Esophagus squamous epithelium (tissue), 4 donors: ENCODE measurements at regions not wholly inside any gene's neighbourhood (a gene's known extent, or its start where the extent isn't known, plus 50 kb on each side); places are given as distances from the start of the nearest gene placed in this dataset.

Source experiments
- POLR2A ChIP-seq, 4 donors: fragments of 450-650 bp; IDR thresholded peaks; one replicate each; pipeline ENCODE4 v1.6.1; 2017; ENCODE audit warnings: antibody characterized with exemption in 4 of 4, mild to moderate bottlenecking in 4 of 4, moderate library complexity in 3 of 4
- TF ChIP-seq, protein P1 (sequence below), 6 experiments: fragments of 450-650 bp in 4 of 6; fragments of 200-600 bp in 2 of 6; sonication (generic) in 2 of 6; IDR thresholded peaks; one replicate each; pipeline ENCODE4 v1.5.1; 2016 to 2019; ENCODE audit warnings: antibody characterized with exemption in 6 of 6, mild to moderate bottlenecking in 4 of 6, moderate library complexity in 4 of 6

DNA sequence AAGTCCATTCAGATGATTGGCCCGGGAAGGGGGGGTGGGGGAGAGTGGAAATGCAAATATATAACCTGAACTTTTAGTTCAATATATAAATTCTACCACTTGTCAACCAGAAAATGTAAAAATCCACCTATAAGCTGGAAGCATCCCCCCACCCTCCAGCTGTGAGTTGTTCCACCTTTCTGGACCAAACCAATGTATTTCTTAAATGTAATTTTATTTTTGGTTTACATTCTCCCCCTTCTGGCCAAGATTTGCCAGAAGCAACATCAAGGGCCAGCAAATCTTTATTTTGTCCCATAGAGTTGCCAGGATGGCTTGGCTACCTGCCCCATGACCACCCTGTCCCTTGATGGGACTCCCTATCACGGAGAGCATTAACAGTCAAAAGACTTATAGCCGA lies 545.7 kb downstream of the TBL1XR1 start:
- TF ChIP-seq, protein P1, sequence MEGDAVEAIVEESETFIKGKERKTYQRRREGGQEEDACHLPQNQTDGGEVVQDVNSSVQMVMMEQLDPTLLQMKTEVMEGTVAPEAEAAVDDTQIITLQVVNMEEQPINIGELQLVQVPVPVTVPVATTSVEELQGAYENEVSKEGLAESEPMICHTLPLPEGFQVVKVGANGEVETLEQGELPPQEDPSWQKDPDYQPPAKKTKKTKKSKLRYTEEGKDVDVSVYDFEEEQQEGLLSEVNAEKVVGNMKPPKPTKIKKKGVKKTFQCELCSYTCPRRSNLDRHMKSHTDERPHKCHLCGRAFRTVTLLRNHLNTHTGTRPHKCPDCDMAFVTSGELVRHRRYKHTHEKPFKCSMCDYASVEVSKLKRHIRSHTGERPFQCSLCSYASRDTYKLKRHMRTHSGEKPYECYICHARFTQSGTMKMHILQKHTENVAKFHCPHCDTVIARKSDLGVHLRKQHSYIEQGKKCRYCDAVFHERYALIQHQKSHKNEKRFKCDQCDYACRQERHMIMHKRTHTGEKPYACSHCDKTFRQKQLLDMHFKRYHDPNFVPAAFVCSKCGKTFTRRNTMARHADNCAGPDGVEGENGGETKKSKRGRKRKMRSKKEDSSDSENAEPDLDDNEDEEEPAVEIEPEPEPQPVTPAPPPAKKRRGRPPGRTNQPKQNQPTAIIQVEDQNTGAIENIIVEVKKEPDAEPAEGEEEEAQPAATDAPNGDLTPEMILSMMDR (IDR thresholded peaks at IDR 0.05): no peak
- TF ChIP-seq POLR2A (IDR thresholded peaks at IDR 0.05): no peak
